Activated T-helper 17 cell treated with anti-CD3 and anti-CD28 coated beads, Interleukin-2, amount 50 U/mL, for 72 hours (primary cell): ENCODE measurements at regions not wholly inside any gene's neighbourhood (a gene's known extent, or its start where the extent isn't known, plus 50 kb on each side); places are given as distances from the start of the nearest gene placed in this dataset.

Experiments used
- ATAC-seq: fragments of 150-1000 bp; cut with Tn5 transposase; replicated peaks from 2 replicates; pipeline ENCODE4 v1.10.0; 2021; ENCODE audit warnings: mild to moderate bottlenecking, moderate library complexity
- H3K27ac Mint-ChIP-seq: one replicate; pipeline ENCODE4 v1.8.0; 2022; ENCODE audit warnings: mixed read lengths
- H3K27me3 Mint-ChIP-seq: one replicate; pipeline ENCODE4 v1.8.0; 2022; ENCODE audit warnings: mixed read lengths
- H3K36me3 Mint-ChIP-seq: one replicate; pipeline ENCODE4 v1.8.0; 2022; ENCODE audit warnings: low read depth, mild to moderate bottlenecking, mixed read lengths
- H3K4me1 Mint-ChIP-seq: one replicate; pipeline ENCODE4 v1.8.0; 2022; ENCODE audit warnings: mixed read lengths
- H3K4me3 Mint-ChIP-seq: one replicate; pipeline ENCODE4 v1.8.0; 2022; ENCODE audit warnings: mild to moderate bottlenecking, mixed read lengths
- H3K9me3 Mint-ChIP-seq: one replicate; pipeline ENCODE4 v1.8.0; 2022; ENCODE audit warnings: mixed read lengths

DNA sequence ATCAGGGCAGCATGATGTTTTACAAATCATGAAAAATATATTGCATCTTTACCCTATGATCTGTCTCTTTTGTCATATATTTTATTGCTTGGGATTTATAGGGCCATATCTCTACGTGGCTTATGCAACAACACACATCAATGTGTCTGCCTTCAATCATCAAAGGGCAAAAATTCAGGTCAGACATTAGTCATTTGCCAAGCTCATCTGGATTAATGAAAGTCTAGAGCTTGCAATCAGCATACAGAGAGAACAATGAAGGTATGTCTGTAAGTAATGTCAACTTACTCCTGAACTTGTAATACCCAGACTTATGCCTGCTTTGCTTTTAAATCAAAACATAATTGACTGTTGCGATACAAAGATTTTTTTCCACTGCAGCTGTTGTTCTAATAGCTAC, 282.7 kb downstream of the HAO1 start:
- no peaks in the 10 kb centered on the region for H3K4me1 Mint-ChIP-seq
- H3K27ac Mint-ChIP-seq: no peak overlapping the region
- H3K36me3 Mint-ChIP-seq: no peaks in the 10 kb centered on the region
- no peaks in the 10 kb centered on the region for H3K9me3 Mint-ChIP-seq
- no peak overlapping the region for H3K4me3 Mint-ChIP-seq
- ATAC-seq: no peak
- H3K27me3 Mint-ChIP-seq: no peaks in the 10 kb centered on the region

DNA sequence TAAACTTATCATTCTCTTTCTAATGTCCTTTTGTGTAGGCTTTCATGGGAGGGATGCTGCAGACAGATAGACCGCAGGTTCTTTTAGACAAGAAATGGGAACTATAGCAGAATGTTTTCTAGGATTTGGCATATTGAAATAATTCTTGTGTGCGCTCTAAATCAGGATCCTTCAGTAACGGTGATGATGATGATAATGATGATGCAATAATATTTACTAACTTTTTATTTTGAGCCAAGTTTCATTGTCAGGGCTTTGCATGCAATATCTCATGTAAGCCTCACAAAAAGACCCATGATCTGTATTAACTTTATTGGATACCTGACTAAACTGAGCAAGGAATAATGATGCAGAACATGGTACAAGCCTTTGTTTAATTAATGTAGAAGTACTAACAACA, 280.1 kb downstream of the HAO1 start:
- Mint-ChIP-seq H3K9me3 (peaks cover 5% of the 10 kb centered on the region), H3K27me3 (no peaks in the 10 kb centered on the region), H3K4me1 (no peaks in the 10 kb centered on the region)

DNA sequence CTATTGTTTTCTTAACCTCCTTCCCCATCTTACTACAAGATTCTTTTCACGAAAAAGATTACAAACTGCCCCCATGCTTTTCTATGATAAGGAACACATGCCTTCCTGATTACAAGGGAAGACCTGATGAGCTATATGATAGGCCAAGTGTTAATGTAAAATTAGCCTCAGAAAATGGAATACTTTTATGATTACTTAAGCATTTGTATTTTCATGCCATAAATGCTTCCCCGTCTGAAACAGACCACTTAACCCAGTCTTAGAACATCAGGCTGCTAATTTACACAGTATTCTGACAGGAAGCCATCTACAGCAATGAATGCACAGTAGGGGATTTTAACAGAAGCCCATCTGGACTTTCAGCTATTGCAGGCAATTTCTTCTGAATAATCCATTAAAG, 274.9 kb downstream of the HAO1 start:
- Mint-ChIP-seq H3K27me3 (no peaks in the 10 kb centered on the region), H3K4me3 (no peak overlapping the region), H3K27ac (no peak overlapping the region), H3K4me1 (no peaks in the 10 kb centered on the region), H3K9me3 (peaks cover 7% of the 10 kb centered on the region), H3K36me3 (no peaks in the 10 kb centered on the region)
- ATAC-seq: no peak

More for the DNA sequence above, 280.1 kb downstream of the HAO1 start:
- H3K4me3 Mint-ChIP-seq: no peak overlapping the region
- no peak for ATAC-seq
- no peaks in the 10 kb centered on the region for H3K36me3 Mint-ChIP-seq
- no peak overlapping the region for H3K27ac Mint-ChIP-seq

DNA sequence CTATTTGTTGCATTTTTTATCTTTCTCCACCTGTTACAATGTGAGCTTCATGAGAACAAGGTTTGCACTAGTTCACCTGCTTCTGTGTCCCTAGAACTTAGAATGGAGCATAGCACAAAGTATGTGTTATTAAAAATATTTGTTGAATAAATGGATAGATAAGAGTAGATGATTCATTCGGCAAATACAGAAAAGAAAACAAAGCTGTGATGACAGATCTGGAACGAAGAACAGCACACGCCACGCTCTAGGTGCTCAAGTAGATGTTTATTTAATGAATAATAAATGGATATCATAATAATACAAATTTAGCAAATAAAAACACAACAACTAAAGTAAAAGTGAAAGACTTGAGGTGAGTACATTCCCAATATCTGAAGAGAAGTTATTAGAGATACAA, 273.1 kb downstream of the HAO1 start:
- Mint-ChIP-seq H3K36me3 (no peaks in the 10 kb centered on the region), H3K9me3 (peaks cover 7% of the 10 kb centered on the region), H3K4me1 (no peaks in the 10 kb centered on the region), H3K4me3 (no peak overlapping the region), H3K27me3 (no peaks in the 10 kb centered on the region), H3K27ac (no peak overlapping the region)
- no peak for ATAC-seq

DNA sequence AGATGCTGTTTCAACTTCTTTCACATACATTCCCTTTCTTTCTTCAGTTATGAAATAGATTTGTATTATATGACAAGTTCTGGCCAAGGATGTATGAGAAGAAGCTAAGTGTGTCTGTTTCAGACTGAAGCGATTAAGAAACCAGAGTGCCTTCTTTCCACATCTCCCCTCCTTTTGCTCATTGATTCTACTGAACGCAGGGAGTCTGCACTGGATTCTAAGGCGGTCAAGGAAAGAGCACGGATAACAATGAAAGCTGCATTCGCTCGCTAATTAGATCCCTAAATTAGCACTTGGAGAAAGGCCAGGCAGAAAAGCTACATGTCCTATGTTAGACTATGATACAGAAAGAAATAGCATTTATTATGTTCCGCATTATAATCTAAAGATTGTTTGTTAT, 267.7 kb downstream of the HAO1 start:
- no peak for ATAC-seq
- Mint-ChIP-seq H3K4me1 (no peaks in the 10 kb centered on the region), H3K9me3 (no peaks in the 10 kb centered on the region), H3K36me3 (no peaks in the 10 kb centered on the region), H3K27ac (no peak overlapping the region), H3K27me3 (no peaks in the 10 kb centered on the region), H3K4me3 (no peak overlapping the region)

DNA sequence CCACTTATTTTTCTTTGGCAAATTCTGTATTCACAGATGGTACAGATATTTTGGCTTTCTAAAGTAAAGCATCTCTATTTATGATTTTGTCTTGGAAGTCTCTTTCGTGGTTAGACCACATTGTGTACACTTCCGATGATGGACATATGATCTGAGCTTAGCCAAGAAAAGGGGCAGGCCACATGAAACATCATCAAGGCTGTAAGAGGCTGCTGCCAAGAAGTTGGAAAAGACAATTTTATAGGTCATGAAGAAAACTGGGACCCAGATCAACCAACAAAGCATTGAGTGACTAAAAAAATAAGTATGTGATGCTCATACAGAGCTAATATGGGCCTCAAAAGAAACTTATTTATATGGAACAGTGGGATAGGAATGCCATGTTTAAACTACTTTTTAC, 266.4 kb downstream of the HAO1 start:
- Mint-ChIP-seq H3K27ac (no peak overlapping the region), H3K9me3 (no peaks in the 10 kb centered on the region), H3K4me1 (no peaks in the 10 kb centered on the region), H3K4me3 (no peak overlapping the region), H3K36me3 (no peaks in the 10 kb centered on the region), H3K27me3 (no peaks in the 10 kb centered on the region)
- ATAC-seq: no peak

DNA sequence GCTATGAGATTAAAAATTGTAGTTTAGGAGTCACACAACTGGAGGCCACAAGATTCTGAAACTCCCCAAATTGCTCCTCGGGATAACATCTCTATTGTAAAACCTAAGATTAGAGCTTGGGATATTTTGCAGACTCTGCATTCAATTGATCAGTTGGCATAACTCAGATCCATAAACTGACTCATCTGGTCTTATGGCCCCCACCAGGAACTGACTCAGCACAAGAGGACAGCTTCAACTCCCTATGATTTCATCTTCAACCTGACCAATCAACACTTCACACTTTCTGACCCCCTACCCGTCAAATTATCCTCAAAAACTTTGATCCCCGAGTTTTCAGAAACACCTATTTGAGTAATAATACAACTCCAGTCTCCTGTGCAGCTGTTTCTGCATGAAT, 257.3 kb downstream of the HAO1 start:
- Mint-ChIP-seq H3K9me3 (no peaks in the 10 kb centered on the region), H3K27ac (no peak overlapping the region), H3K4me1 (no peaks in the 10 kb centered on the region)

DNA sequence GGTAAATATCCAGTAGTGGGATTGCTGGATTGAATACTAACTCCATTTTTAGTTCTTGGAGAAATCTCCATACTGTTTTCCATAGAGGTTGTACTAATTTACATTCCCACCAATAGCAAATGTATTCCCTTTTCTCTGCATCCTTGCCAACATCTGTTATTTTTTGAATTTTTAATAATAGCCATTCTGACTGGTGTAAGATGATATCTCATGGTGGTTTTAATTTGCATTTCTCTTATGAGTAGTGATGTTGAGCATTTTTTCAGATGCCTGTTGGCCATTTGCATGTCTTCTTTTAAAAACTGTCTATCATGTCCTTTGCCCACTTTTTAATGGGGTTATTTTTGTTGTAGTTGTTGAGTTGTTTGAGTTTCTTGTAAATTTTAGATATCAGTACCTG, 253.2 kb downstream of the HAO1 start:
- ATAC-seq: no peak
- Mint-ChIP-seq H3K9me3 (peaks cover 7% of the 10 kb centered on the region), H3K36me3 (no peaks in the 10 kb centered on the region), H3K27me3 (no peaks in the 10 kb centered on the region), H3K27ac (no peak overlapping the region), H3K4me3 (no peak overlapping the region), H3K4me1 (no peaks in the 10 kb centered on the region)

More for the DNA sequence above, 257.3 kb downstream of the HAO1 start:
- no peak for ATAC-seq
- Mint-ChIP-seq H3K36me3 (no peaks in the 10 kb centered on the region), H3K4me3 (no peak overlapping the region), H3K27me3 (no peaks in the 10 kb centered on the region)

DNA sequence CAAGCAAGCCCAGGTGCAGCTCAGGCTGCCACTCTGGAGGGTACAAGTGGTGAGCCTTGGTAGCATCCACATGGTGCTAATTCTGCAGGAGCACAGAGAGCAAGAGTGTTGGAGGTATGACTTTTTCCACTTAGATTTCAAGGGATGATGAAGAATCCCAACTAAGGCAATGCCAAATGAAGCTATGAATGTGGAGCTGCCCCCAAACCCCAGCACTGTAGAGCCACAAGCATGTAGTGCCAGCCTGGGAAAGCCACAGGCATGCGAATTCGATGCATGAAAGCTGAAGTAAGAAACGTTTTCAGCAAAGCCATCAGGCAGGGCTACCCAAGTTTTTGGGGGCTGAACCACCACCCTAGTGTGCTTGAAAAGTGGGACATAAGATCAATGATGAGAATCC, 251.1 kb downstream of the HAO1 start:
- Mint-ChIP-seq H3K27ac (no peak overlapping the region), H3K27me3 (no peaks in the 10 kb centered on the region), H3K36me3 (no peaks in the 10 kb centered on the region), H3K9me3 (peaks cover 7% of the 10 kb centered on the region), H3K4me1 (no peaks in the 10 kb centered on the region), H3K4me3 (no peak overlapping the region)
- ATAC-seq: no peak

DNA sequence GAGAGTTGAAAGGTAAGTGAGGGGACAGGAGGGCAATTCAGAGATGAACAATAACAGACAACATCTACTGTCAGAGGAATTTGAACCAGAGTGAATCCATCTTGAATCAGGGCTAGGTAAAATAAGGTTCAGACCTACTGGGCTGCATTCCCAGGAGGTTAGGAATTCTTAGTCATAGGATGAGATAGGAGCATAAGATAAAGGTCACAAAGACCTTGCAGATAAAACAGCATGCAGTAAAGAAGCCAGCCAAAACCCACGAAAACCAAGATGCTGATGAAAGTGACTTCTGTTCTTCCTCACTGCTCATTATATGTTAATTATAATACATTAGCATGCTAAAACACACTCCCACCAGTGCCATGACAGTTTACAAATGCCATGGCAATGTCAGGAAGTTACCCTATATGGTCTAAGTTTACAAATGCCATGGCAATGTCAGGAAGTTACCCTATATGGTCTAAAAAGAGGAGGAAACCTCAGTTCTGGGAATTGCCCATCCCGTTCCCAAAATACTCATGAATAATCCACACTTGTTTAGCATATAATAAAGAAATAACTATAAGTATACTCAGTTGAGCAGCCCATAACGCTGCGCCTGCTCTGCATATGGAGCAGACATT, 248.5 kb downstream of the HAO1 start:
- no peak overlapping the region for H3K27ac Mint-ChIP-seq
- no peaks in the 10 kb centered on the region for H3K36me3 Mint-ChIP-seq
- no peaks in the 10 kb centered on the region for H3K27me3 Mint-ChIP-seq
- no peak for ATAC-seq
- H3K4me3 Mint-ChIP-seq: no peak overlapping the region
- peaks cover 8% of the 10 kb centered on the region for H3K9me3 Mint-ChIP-seq
- H3K4me1 Mint-ChIP-seq: no peaks in the 10 kb centered on the region

DNA sequence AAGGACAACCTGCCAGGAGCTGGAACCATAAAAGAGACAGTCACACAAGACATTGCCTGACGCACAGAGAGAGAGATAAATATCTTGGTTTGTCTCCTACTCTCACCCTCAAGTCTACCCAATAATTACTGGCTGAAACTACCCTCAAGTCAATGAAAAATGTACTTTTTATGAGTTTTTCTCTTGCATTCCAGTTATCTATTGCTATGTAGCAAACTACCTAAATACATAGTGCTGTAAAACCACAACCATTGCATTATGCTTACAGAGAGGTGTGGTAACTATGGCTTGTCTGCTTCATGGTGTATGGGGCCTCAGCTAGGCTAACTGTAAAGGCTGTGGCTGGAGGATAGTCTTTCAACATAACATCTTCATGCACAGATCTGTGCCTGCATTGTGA, 247.8 kb downstream of the HAO1 start:
- ATAC-seq: no peak
- H3K9me3 Mint-ChIP-seq: peaks cover 12% of the 10 kb centered on the region
- no peaks in the 10 kb centered on the region for H3K27me3 Mint-ChIP-seq
- no peak overlapping the region for H3K4me3 Mint-ChIP-seq
- H3K27ac Mint-ChIP-seq: no peak overlapping the region
- no peaks in the 10 kb centered on the region for H3K4me1 Mint-ChIP-seq
- H3K36me3 Mint-ChIP-seq: no peaks in the 10 kb centered on the region

DNA sequence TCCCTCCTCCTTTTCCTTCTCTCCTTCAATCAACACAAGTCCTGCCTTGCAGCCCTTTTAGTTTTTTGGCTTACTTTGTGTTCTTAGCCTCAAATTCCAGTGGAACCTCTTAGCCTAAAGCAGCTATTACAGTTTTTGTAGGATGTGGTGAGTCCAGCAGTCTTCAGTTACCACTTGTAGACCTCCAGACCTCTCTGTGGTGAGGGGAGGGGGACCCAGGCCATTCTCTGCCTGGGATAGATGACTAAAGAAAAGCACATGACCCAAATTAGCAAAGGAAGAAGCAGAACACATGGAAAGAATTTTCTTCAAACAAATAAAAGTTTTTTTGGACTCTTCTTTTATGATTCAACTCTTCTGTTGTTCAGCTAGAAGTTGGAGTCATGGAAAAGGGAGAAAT, 246.5 kb downstream of the HAO1 start:
- Mint-ChIP-seq H3K4me3 (no peak overlapping the region), H3K27ac (no peak overlapping the region), H3K9me3 (peaks cover 12% of the 10 kb centered on the region), H3K27me3 (no peaks in the 10 kb centered on the region), H3K36me3 (no peaks in the 10 kb centered on the region), H3K4me1 (no peaks in the 10 kb centered on the region)
- no peak for ATAC-seq

DNA sequence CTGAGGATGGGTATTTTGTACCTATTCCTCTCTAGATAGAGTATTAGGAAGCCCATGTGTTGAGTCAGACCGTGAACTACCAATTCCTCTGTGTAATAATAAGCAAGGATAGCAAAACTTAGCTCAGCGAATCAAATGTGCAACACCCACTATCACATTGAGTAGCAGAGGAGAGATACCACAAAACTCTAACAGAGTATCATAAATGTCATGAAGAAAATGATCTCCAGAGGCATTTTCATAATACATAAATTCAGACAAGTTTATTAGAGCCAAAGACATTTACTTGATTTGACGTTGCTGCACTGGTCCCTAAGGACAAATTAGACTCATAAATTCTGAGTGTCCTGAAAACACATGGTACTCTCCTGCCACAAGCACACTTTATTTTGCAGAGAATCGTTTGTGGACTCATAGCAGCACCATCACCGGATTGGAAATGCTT, 245.2 kb downstream of the HAO1 start:
- no peaks in the 10 kb centered on the region for H3K36me3 Mint-ChIP-seq
- no peak overlapping the region for H3K4me3 Mint-ChIP-seq
- ATAC-seq: no peak
- H3K4me1 Mint-ChIP-seq: no peaks in the 10 kb centered on the region
- no peak overlapping the region for H3K27ac Mint-ChIP-seq
- no peaks in the 10 kb centered on the region for H3K27me3 Mint-ChIP-seq
- peaks cover 12% of the 10 kb centered on the region for H3K9me3 Mint-ChIP-seq

DNA sequence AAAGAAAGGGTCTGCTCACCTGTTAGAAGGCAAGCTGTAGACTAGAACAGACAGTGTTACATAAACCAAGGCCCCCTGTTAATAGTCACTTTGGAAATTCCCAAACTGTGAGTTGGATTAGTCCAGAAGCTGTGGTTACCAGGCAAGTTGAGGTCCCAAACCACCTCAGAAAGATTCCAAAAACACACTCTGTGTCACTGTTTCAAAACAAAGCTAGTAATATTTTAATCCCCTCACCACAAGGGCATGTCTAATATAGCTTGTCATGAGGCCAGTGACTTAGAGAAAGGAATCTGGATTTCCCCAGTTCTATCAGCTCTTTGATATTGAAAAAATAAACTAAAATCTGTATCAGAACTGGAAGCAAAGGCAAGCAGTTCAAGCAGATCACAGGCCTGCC, 244.6 kb downstream of the HAO1 start:
- Mint-ChIP-seq H3K27me3 (no peaks in the 10 kb centered on the region), H3K4me3 (no peak overlapping the region), H3K36me3 (no peaks in the 10 kb centered on the region), H3K27ac (no peak overlapping the region), H3K9me3 (peaks cover 13% of the 10 kb centered on the region), H3K4me1 (no peaks in the 10 kb centered on the region)
- no peak for ATAC-seq

DNA sequence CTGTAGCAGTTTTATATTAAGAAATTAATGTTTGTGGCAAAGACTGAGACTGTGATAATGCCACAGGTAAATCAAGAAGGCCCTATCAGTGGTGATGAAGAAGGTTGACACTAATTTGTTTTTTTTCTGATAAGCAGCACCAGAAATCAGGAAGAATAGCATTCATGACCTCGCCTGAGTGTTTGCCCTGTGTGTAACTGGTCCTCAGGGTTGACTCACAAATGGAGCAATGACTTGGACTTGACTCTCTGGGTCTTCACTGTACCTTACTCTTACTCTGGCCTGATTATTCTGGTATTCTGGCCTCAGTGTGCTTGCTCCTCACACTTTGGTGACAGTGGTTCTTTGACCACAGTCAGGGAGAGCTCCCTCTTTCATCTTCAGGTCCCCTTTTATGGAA, 243.9 kb downstream of the HAO1 start:
- Mint-ChIP-seq H3K4me3 (no peak overlapping the region), H3K27ac (no peak overlapping the region), H3K36me3 (no peaks in the 10 kb centered on the region), H3K27me3 (no peaks in the 10 kb centered on the region), H3K9me3 (peaks cover 17% of the 10 kb centered on the region), H3K4me1 (no peaks in the 10 kb centered on the region)
- ATAC-seq: no peak

DNA sequence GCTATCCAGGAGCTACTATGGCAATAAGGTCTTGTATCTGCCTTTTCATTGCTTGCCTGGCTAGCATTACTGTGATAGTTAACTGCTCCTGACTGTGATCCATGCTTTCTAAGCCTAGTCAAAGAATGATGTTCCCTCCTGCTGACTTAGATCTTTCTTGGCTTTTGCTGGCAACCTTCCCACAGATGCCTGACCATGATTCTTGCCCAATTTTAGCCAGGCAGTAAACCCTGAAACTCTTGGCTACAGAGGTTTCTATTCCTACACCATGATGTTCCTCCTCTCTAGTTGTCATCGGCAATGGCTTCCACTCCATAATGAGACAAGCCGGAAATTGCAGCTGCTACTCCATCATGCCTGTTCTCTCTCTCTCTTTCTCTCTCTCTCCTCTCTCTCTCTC, 238.1 kb downstream of the HAO1 start:
- no peak for ATAC-seq
- no peaks in the 10 kb centered on the region for H3K36me3 Mint-ChIP-seq
- no peak overlapping the region for H3K4me3 Mint-ChIP-seq
- H3K27ac Mint-ChIP-seq: no peak overlapping the region
- H3K27me3 Mint-ChIP-seq: no peaks in the 10 kb centered on the region
- H3K4me1 Mint-ChIP-seq: no peaks in the 10 kb centered on the region
- H3K9me3 Mint-ChIP-seq: peaks cover 19% of the 10 kb centered on the region
